ENCODE measurements at regions not wholly inside any gene's neighbourhood (a gene's known extent, or its start where the extent isn't known, plus 50 kb on each side); places are given as distances from the start of the nearest gene placed in this dataset.

DNA sequence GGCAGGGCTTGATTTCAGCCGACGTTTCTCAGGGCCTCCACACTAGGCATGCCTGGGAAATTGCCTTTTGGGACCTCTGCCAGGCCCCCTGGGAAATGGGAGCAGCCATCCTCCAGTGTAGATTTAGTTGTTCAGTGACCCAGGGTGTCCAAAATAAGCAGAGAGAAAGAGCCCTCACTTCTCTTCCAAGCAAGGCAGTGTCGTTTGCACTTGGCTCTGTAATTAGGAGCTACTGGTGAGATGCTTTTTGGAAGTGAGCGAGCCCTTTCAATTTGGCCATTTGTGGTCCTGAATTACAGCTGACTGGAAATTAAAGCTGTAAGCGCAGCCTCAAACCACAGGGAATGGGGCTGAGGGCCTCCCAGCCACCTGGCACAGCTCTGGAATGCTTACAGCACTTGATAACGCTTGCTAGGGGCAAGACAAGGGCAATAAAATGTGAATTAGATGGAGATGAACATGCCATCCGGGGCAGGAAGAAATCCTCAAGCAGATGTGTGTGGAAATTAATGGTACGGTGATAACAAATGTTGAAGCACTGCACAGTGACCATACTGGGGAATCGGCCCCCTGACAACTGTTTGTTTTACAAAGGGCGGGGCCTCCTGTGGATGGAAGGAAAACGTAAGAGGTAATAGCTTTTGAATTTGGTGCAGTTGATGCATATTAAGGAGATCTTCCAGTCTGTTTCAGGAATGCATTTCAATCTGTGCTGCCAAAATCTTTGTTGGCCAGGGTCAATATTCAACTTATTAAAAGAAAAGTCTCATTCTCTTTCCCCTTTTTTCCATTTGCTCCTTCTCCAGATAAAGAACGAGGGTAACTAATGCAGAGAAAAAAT lies 173.1 kb downstream of the UXS1 start:
- intact Hi-C loops (cut with DNase I), result no loop called here
- TF ChIP-seq POLR2A (IDR thresholded peaks at IDR 0.05), result no peak
- TF ChIP-seq, protein P1, sequence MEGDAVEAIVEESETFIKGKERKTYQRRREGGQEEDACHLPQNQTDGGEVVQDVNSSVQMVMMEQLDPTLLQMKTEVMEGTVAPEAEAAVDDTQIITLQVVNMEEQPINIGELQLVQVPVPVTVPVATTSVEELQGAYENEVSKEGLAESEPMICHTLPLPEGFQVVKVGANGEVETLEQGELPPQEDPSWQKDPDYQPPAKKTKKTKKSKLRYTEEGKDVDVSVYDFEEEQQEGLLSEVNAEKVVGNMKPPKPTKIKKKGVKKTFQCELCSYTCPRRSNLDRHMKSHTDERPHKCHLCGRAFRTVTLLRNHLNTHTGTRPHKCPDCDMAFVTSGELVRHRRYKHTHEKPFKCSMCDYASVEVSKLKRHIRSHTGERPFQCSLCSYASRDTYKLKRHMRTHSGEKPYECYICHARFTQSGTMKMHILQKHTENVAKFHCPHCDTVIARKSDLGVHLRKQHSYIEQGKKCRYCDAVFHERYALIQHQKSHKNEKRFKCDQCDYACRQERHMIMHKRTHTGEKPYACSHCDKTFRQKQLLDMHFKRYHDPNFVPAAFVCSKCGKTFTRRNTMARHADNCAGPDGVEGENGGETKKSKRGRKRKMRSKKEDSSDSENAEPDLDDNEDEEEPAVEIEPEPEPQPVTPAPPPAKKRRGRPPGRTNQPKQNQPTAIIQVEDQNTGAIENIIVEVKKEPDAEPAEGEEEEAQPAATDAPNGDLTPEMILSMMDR (IDR thresholded peaks at IDR 0.05), result no peak
- H3K9me3 ChIP-seq, result no peaks in the 10 kb centered on the region
- H3K36me3 ChIP-seq, result no peaks in the 10 kb centered on the region
- DNase-seq (no peak), ATAC-seq (no peak)
- H3K4me1 ChIP-seq, result no peaks in the 10 kb centered on the region
- no peaks in the 10 kb centered on the region for H3K27me3 ChIP-seq
- 52% methylated on average over 10 of the region's 12 CpGs for WGBS (ENCODE audit: insufficient coverage, low coverage, low lambda C conversion rate, missing lambda C conversion rate)
- H3K27ac ChIP-seq, result no peak overlapping the region
- H3K4me3 ChIP-seq, result no peak overlapping the region

DNA sequence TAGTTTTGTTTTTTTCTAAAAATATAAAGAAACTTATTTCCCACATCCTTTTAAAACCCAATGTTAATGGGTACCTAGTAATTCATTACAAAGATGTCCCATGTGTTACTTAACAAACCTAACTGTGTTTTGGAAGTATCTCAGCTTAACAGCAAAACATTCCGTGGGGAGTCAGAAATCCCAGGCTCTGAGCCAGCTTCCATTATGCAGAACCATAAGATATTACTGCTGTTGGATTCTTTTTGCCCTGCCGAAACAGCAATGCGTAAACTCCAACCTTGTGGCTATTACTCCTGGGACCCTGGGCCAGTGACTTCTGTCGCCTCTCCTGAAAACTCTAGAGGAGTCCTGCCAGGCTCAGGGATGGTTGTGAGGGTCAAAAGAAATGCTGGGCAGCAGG lies 174.1 kb downstream of the UXS1 start:
- TF ChIP-seq, protein P1 (IDR thresholded peaks at IDR 0.05), result no peak
- TF ChIP-seq POLR2A (IDR thresholded peaks at IDR 0.05), result no peak
- H3K27me3 ChIP-seq, result no peaks in the 10 kb centered on the region
- no peaks in the 10 kb centered on the region for H3K36me3 ChIP-seq
- no peak overlapping the region for H3K27ac ChIP-seq
- intact Hi-C loops (cut with DNase I), result no loop called here
- no peak for DNase-seq
- H3K9me3 ChIP-seq, result no peaks in the 10 kb centered on the region
- 71% methylated on average over 3 of the region's 4 CpGs for whole genome bisulfite sequencing (ENCODE audit: insufficient coverage, low coverage, low lambda C conversion rate, missing lambda C conversion rate)
- H3K4me3 ChIP-seq, result no peak overlapping the region
- ATAC-seq, result no peak
- no peaks in the 10 kb centered on the region for H3K4me1 ChIP-seq

DNA sequence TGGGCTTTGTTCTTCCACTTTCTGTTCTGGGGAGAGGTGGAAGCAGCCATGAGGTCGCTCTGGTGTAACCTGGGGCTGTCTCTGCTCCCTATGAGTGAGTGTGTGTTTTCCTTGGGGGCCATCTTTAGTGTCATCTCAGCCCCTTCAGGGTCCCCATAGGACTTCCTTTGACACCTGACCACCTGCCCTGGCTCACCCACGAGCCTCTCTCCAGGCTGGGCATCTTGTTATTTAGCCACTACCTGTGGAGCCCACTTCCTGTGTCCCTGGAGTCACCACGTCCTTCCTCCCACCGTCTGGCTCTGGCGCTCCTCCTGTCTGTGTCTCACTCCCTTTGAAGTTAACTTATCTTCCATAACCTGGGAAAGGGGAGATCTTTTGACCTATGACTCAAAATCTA lies 176.0 kb downstream of the UXS1 start:
- no peak for ATAC-seq
- Histone ChIP-seq H3K4me1 (no peaks in the 10 kb centered on the region), H3K27ac (no peak overlapping the region), H3K36me3 (no peaks in the 10 kb centered on the region), H3K9me3 (no peaks in the 10 kb centered on the region), H3K4me3 (no peak overlapping the region), H3K27me3 (no peaks in the 10 kb centered on the region)
- no peak for TF ChIP-seq POLR2A (IDR thresholded peaks at IDR 0.05)
- 62% methylated on average over 5 of the region's 5 CpGs for WGBS (ENCODE audit: insufficient coverage, low coverage, low lambda C conversion rate, missing lambda C conversion rate)
- intact Hi-C loops (cut with DNase I), result no loop called here
- no peak for DNase-seq

DNA sequence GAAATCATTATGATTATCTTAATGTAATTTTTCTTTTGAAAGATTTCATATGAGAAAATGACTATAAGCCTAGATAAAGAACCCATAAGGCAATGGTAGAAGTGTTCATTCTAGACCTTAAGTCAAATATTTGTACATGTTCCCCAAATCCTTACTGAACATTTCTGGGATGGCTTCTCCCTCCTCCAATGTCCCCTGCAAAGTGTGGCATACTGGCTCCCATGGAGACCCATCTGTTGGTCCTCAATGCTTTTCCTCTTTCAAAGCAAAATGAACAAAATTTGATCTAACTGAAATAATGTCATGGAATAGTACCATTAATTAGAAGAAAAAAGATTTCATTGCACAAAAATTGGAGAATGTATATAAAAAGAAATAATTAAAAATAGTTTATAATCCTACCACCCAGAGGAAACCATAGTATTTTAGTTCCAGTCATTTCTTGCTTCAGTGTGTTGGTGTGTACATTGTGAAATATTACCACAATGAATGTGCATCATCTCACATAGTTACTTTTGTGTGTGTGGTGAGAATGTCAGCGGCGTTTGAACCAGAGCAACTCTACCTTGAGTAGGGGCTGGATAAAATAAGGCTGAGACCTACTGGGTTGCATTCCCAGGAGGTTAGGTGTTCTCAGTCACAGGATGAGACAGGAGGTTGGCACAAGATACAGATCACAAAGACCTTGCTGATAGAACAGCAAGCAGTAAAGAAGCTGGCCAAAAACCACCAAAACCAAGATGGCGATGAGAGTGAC lies 181.3 kb downstream of the UXS1 start:
- no peak overlapping the region for H3K27ac ChIP-seq
- intact Hi-C loops (cut with DNase I), result no loop called here
- no peak for TF ChIP-seq POLR2A (IDR thresholded peaks at IDR 0.05)
- TF ChIP-seq, protein P1 (IDR thresholded peaks at IDR 0.05), result no peak
- WGBS (ENCODE audit: insufficient coverage, low coverage, low lambda C conversion rate, missing lambda C conversion rate), result 82% methylated on average over 3 of the region's 3 CpGs
- DNase-seq (no peak), ATAC-seq (no peak)
- no peaks in the 10 kb centered on the region for H3K36me3 ChIP-seq
- no peak overlapping the region for H3K4me3 ChIP-seq
- peaks cover 0 to 12% (median 0%) of the 10 kb centered on the region in 4 donors for H3K4me1 ChIP-seq
- H3K27me3 ChIP-seq, result no peaks in the 10 kb centered on the region
- no peaks in the 10 kb centered on the region for H3K9me3 ChIP-seq

DNA sequence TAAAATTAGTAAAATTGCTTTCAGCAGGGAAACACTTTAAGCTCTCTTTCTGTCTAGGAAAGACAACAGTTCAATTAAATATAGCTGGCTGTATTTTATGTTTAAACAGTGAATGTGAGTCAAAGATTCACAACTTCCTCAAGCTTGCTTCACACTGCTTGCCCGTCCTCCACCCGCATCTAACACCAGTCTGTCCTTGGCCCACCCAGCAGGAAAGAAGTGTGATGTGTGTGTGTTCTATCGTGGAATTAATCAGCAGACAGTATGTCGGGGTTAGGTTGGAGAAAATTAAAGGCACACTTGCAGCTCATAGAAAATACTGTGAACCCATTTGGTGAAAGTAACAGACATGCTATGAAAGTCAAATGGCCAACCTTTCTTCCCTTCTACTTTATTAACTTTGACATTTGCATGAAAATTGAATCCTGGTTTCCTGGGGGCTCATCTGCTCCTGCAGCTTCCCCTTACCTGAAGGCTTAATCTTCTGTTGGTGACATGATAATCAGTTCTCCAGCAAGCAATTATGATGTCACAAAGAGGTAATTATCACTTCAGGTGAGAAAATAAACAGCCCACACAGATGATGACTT lies 182.0 kb downstream of the UXS1 start:
- DNase-seq, result no peak
- Histone ChIP-seq H3K4me1 (peaks cover 0 to 12% (median 0%) of the 10 kb centered on the region in 4 donors), H3K4me3 (no peak overlapping the region), H3K9me3 (no peaks in the 10 kb centered on the region), H3K27me3 (no peaks in the 10 kb centered on the region), H3K36me3 (no peaks in the 10 kb centered on the region), H3K27ac (no peak overlapping the region)
- ATAC-seq, result no peak
- intact Hi-C loops (cut with DNase I), result no loop called here
- 40% methylated on average over 4 of the region's 4 CpGs for WGBS (ENCODE audit: insufficient coverage, low coverage, low lambda C conversion rate, missing lambda C conversion rate)
- TF ChIP-seq, protein P1 (IDR thresholded peaks at IDR 0.05), result no peak
- no peak for TF ChIP-seq POLR2A (IDR thresholded peaks at IDR 0.05)
